NCI-H345 treated with DMSO at 0.1 percent for 48 hours (cell line): ENCODE measurements at regions not wholly inside any gene's neighbourhood (a gene's known extent, or its start where the extent isn't known, plus 50 kb on each side); places are given as distances from the start of the nearest gene placed in this dataset.
"Not testable (repeated sequence)": the region's sequence is repeated elsewhere in the genome, so short reads cannot be mapped to it uniquely, and the experiment has no call there.

ENCODE experiments used
- DNase-seq: peaks from one replicate; lab custom pipeline; 2025; ENCODE audit not compliant: unreplicated experiment; lab: John Stamatoyannopoulos, UW

GRCh38 chr15:94987085-94987484, 755.7 kb downstream of the MCTP2 start:
- no peak for DNase-seq

GRCh38 chr15:94991718-94992117, 760.4 kb downstream of the MCTP2 start:
- no peak for DNase-seq

- DNase-seq, result no peak
These were observed 778.3 kb downstream of the MCTP2 start for GRCh38 chr15:95009635-95010034.

- DNase-seq, result no peak
These were observed 782.0 kb downstream of the MCTP2 start for GRCh38 chr15:95013381-95013780.

GRCh38 chr15:95016511-95017229, 785.3 kb downstream of the MCTP2 start:
- no peak for DNase-seq

GRCh38 chr15:95017666-95018328, 786.4 kb downstream of the MCTP2 start:
- no peak for DNase-seq

- DNase-seq, result no peak
These were observed 787.7 kb downstream of the MCTP2 start for GRCh38 chr15:95018888-95019545.

- DNase-seq, result no peak
These were observed 788.5 kb downstream of the MCTP2 start for GRCh38 chr15:95019907-95020306.

GRCh38 chr15:95021816-95022215, 790.5 kb downstream of the MCTP2 start:
- no peak for DNase-seq

- DNase-seq, result no peak
These were observed 793.0 kb downstream of the MCTP2 start for GRCh38 chr15:95024351-95024750.

GRCh38 chr15:95025924-95026728, 794.8 kb downstream of the MCTP2 start:
- DNase-seq, result no peak

- DNase-seq, result no peak
These were observed 796.6 kb downstream of the MCTP2 start for GRCh38 chr15:95027981-95028380.

GRCh38 chr15:95032156-95032555, 800.8 kb downstream of the MCTP2 start:
- no peak for DNase-seq

- no peak for DNase-seq
These were observed 803.7 kb downstream of the MCTP2 start for GRCh38 chr15:95035106-95035505.

- no peak for DNase-seq
These were observed 809.9 kb downstream of the MCTP2 start for GRCh38 chr15:95041297-95041696.

- not testable (repeated sequence) for DNase-seq
These were observed 812.0 kb downstream of the MCTP2 start for GRCh38 chr15:95043236-95043932.

- no peak for DNase-seq
These were observed 812.6 kb downstream of the MCTP2 start for GRCh38 chr15:95043933-95044313.

GRCh38 chr15:95044745-95045417, 813.5 kb downstream of the MCTP2 start:
- no peak for DNase-seq

- no peak for DNase-seq
These were observed 820.5 kb downstream of the MCTP2 start for GRCh38 chr15:95051861-95052260.

- DNase-seq, result no peak
These were observed 828.1 kb downstream of the MCTP2 start for GRCh38 chr15:95059346-95059905.
